ENCODE measurements at regions not wholly inside any gene's neighbourhood (a gene's known extent, or its start where the extent isn't known, plus 50 kb on each side); places are given as distances from the start of the nearest gene placed in this dataset.

GRCh38 chr12:127717278-127717677 is 549.7 kb upstream of the TMEM132C start:
- no peak for DNase-seq (ENCODE audit: low read depth, low spot score)

GRCh38 chr12:127720334-127720733 is 546.6 kb upstream of the TMEM132C start:
- no peak for DNase-seq (ENCODE audit: low read depth, low spot score)

- no peak for DNase-seq (ENCODE audit: low read depth, low spot score)
Observed at GRCh38 chr12:127722611-127723010, 544.4 kb upstream of the TMEM132C start.

- no peak for DNase-seq (ENCODE audit: low read depth, low spot score)
Observed at GRCh38 chr12:127723251-127723650, 543.7 kb upstream of the TMEM132C start.

DNA sequence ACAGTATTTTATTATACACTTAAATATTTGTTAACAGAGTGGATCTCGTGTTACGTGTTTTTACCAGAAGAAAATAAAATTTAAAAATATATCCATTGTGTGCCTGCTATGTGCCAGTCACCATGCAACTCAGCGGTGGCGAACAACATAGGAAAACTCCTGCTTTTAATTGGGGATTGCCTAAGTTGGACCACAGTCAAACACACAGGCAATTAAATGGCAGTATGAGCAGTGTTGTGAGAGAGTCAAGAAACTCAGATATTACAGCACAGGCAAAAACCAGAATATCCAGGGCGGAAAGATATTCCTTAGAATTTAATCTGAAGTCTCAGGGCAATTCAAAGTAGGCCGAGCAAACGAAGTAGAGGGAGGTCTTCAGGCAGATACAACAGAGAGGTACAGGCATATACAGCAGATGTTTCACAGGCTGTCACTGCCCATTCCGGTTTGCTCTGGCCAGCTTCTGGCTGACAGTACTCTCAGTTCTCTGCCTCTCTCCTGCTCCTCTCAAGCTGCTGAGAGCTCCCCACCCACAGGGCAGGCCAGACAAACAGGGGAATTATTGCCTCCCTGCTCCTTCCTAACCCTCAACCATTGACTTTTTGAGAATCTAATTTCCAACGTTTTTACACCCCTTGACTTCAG is 540.2 kb upstream of the TMEM132C start:
- no peak for DNase-seq (ENCODE audit: low read depth, low spot score)

DNA sequence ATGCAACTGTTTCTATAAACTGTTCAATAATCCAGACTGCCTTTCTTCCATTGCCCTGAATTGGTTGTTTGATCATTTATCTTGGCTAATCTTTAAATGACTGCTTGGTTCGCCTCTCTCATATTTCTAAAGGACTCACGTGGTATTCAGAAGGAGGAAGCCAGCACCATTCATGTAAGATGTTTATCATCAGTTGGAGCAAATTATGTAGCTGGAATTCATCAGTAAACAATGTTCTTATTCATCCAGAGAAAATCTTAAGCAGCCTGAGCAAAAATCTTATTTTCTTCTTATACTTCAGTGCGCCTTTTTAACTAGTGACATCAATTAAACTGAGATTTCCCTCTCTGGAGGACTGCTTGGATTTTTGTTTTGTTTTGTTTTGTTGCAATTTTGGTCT is 538.7 kb upstream of the TMEM132C start:
- DNase-seq (ENCODE audit: low read depth, low spot score) = no peak

GRCh38 chr12:127728729-127729128 is 538.2 kb upstream of the TMEM132C start:
- DNase-seq (ENCODE audit: low read depth, low spot score) = no peak

GRCh38 chr12:127729381-127729780 is 537.6 kb upstream of the TMEM132C start:
- no peak for DNase-seq (ENCODE audit: low read depth, low spot score)

GRCh38 chr12:127731657-127732056 is 535.3 kb upstream of the TMEM132C start:
- DNase-seq (ENCODE audit: low read depth, low spot score) = no peak

- DNase-seq (ENCODE audit: low read depth, low spot score) = no peak
Observed at GRCh38 chr12:127742231-127742630, 524.7 kb upstream of the TMEM132C start.

- DNase-seq (ENCODE audit: low read depth, low spot score) = no peak
Observed at GRCh38 chr12:127745469-127746212, 521.3 kb upstream of the TMEM132C start.

DNA sequence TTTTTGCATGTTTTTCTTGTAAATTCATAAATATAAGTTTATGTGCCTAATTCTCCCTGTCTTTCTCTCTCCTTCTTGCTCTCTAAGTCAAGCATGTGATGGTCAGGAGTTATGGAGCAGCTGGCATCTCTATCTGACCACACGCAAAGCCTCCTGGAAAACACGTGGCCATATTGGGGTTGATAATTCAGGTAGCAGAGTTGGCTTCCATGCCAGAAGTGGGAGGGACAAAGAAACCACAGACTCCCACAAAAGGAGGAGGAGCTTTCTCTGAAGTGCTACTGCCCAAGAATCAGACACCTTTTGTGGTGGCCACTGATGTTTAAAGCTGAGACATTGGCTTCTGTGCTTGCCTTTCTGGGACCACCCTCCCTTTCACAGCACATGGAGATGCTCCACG is 517.6 kb upstream of the TMEM132C start:
- no peak for DNase-seq (ENCODE audit: low read depth, low spot score)

- DNase-seq (ENCODE audit: low read depth, low spot score) = no peak
Observed at GRCh38 chr12:127750076-127750840, 516.7 kb upstream of the TMEM132C start.

DNA sequence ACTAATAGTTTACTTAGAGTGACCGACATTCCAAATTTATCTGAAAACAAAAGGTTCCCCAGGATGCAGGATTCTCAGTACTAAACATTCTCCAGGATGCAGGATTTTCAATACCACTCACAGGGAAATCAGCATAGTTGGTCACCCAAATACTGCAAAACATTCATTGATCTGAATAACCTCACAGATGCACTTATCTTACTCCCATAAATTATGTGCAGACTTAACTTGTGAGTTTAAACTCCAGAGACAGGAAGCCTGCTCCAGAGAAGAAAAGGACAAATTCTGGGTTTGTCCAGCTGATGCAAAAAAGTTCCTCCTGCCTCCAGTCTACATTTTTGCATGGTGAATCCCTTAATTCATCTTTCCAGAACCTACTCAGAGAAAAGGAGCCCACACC is 514.2 kb upstream of the TMEM132C start:
- DNase-seq (ENCODE audit: low read depth, low spot score) = no peak

DNA sequence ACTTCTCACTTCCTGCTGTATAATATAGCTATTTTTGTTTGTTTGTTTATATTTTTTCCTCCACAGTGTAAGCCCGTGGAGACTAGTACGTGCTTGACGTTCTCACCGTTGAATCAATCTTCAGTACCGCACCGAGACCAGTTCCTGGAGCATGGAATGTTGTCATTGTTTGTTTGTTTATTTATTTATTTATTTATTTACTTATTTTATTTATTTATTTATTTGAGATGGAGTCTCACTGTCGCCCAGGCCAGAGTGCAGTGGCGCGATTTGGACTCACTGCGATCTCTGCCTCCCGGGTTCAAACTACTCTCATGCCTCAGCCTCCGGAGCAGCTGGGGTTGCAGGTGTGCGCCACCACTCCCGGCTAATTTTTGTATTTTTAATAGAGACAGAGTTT is 506.6 kb upstream of the TMEM132C start:
- no peak for DNase-seq (ENCODE audit: low read depth, low spot score)

DNA sequence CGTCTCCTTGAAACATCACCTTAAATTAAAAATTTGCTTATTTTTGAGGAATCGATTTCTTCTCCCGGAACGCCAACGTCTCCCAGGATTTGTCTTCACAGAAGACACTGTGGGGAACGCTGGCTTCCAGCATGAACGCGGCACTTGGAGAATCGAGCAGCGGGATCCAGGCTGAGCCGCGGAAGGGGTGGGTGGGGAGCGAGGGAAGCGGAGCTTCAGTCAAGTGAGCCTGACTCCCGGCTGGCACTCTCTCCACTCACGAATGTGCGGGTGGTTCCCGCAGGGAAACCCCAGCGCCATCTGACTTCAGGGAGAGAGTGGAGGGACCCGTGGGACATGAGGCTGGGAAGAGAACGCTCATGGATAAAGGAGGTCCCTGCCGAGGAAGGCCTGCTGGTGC is 506.0 kb upstream of the TMEM132C start:
- DNase-seq (ENCODE audit: low read depth, low spot score) = no peak

- DNase-seq (ENCODE audit: low read depth, low spot score) = no peak
Observed at GRCh38 chr12:127761880-127762279, 505.1 kb upstream of the TMEM132C start.

DNA sequence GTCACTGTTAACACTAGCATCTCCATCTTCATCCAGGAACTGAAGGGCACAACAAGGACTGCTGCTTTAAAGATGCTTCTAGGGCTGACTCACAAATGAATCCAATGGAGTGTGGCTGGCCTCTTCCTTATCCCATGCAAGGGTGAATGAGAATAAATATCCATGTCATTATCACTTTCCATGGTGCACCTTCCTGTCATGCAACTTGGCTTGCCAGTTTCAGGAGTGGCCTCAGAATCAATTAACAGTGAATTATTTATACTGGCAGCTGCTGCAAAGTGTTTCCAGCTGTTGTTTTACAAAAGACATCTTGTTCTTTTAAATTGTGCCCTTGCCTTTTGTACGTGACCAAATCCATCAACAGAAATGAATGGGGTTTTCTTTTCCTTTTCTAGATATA is 499.3 kb upstream of the TMEM132C start:
- no peak for DNase-seq (ENCODE audit: low read depth, low spot score)

- DNase-seq (ENCODE audit: low read depth, low spot score) = no peak
Observed at GRCh38 chr12:127770118-127770517, 496.9 kb upstream of the TMEM132C start.

DNA sequence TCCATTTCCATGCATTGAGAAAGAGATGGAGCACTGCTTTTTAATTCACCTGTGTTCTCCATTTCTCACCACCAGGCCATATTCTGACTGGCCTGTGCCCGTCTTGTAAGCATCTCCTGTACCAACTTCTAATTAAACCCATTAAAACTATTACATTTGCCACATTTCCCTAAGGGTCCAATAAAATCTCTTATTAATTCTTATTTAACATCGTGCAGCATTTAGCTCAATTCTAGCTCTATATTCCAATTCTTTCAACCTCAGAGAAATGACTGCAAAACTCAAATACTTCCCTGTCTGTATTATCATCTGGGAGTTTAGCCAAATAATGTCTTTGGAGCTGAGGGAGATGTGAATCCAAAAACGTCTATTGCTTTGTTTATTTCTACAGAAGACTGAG is 495.4 kb upstream of the TMEM132C start:
- no peak for DNase-seq (ENCODE audit: low read depth, low spot score)

GRCh38 chr12:127773520-127773919 is 493.4 kb upstream of the TMEM132C start:
- no peak for DNase-seq (ENCODE audit: low read depth, low spot score)

- no peak for DNase-seq (ENCODE audit: low read depth, low spot score)
Observed at GRCh38 chr12:127774828-127775227, 492.1 kb upstream of the TMEM132C start.
